CD4-positive, alpha-beta T cell (primary cell): ENCODE measurements at regions not wholly inside any gene's neighbourhood (a gene's known extent, or its start where the extent isn't known, plus 50 kb on each side); places are given as distances from the start of the nearest gene placed in this dataset.
"Not testable (repeated sequence)": the region's sequence is repeated elsewhere in the genome, so short reads cannot be mapped to it uniquely, and the experiment has no call there.

ENCODE experiments used
- ATAC-seq: fragments of 200-7000 bp; cut with Tn5 transposase; one replicate; pipeline ENCODE4 v1.10.0; 2022; ENCODE audit warnings: mild to moderate bottlenecking; ENCODE audit not compliant: poor library complexity
- CTCF ChIA-PET: fragments of 350-600 bp; sonication (Branson Sonifier 250); formaldehyde crosslinking; loops from one replicate; lab custom pipeline; 2021; ENCODE audit warnings: antibody characterized with exemption, inconsistent platforms; lab: Charles Lee
- POLR2A ChIA-PET: fragments of 350-600 bp; sonication (Branson Sonifier 250); formaldehyde crosslinking; loops from one replicate; lab custom pipeline; 2021; ENCODE audit warnings: antibody characterized with exemption, inconsistent platforms; lab: Charles Lee
- DNase-seq, 14 experiments: peaks; one replicate each; pipeline ENCODE4 v3.0.0-alpha.2; 2013 to 2020; ENCODE audit warnings: mixed read lengths in 2 of 14
- H3K27ac ChIP-seq, 2 donors: one replicate each; pipeline versions ENCODE4 v1.5.1 to v1.7.0; 2013; ENCODE audit warnings: low read length in 2 of 2, low read depth in 1 of 2, mild to moderate bottlenecking in 1 of 2
- H3K27me3 ChIP-seq, 2 experiments: 1 replicate in 1 of 2; 2 replicates in 1 of 2; pipeline versions ENCODE4 v1.6.1 to v1.7.0; 2013; ENCODE audit warnings: low read length in 2 of 2, control low read depth in 1 of 2, mild to moderate bottlenecking in 1 of 2, moderate library complexity in 1 of 2; ENCODE audit not compliant: insufficient read depth in 2 of 2, control insufficient read depth in 1 of 2
- H3K36me3 ChIP-seq: one replicate; pipeline ENCODE4 v1.6.1; 2013; ENCODE audit warnings: low read length, control low read depth; ENCODE audit not compliant: insufficient read depth
- H3K4me1 ChIP-seq: one replicate; pipeline ENCODE4 v1.6.1; 2013; ENCODE audit warnings: low read length, control low read depth; ENCODE audit not compliant: insufficient read depth
- H3K4me3 ChIP-seq: one replicate; pipeline ENCODE4 v1.5.1; 2013; ENCODE audit warnings: mild to moderate bottlenecking, low read length, moderate library complexity
- H3K9me3 ChIP-seq, 2 experiments: 1 replicate in 1 of 2; 2 replicates in 1 of 2; pipeline versions ENCODE4 v1.6.1 to v1.7.0; 2013; ENCODE audit warnings: low read length in 2 of 2, mild to moderate bottlenecking in 2 of 2, control low read depth in 1 of 2, moderate library complexity in 1 of 2; ENCODE audit not compliant: control insufficient read depth in 1 of 2, insufficient read depth in 1 of 2
- H3K27ac Mint-ChIP-seq: one replicate; pipeline ENCODE4 v1.8.0; 2020; ENCODE audit warnings: mixed read lengths
- H3K27me3 Mint-ChIP-seq: one replicate; pipeline ENCODE4 v1.8.0; 2021; ENCODE audit warnings: mixed read lengths
- H3K36me3 Mint-ChIP-seq: one replicate; pipeline ENCODE4 v1.8.0; 2021; ENCODE audit warnings: low read depth, mixed read lengths
- H3K4me1 Mint-ChIP-seq: one replicate; pipeline ENCODE4 v1.8.0; 2021; ENCODE audit warnings: low read depth, mixed read lengths
- H3K4me3 Mint-ChIP-seq: one replicate; pipeline ENCODE4 v1.8.0; 2020; ENCODE audit warnings: mild to moderate bottlenecking, mixed read lengths
- H3K9me3 Mint-ChIP-seq: one replicate; pipeline ENCODE4 v1.8.0; 2020; ENCODE audit warnings: mixed read lengths
- CTCF ChIP-seq: fragments of 200-600 bp; IDR thresholded peaks from one replicate; pipeline ENCODE4 v1.8.0; 2022; ENCODE audit warnings: antibody characterized with exemption, mild to moderate bottlenecking
- intact Hi-C, 2 experiments: fragments of 100-400 bp; cut with DNase I in 1 of 2; cut with micrococcal nuclease in 1 of 2; formaldehyde crosslinking; loops; one replicate each; pipeline versions ENCODE4 v1.15.1 to v1.9.0; 2023 to 2025; cut with DNase I, micrococcal nuclease

GRCh38 chr11:42947405-42947804, 364.4 kb upstream of the API5 start:
- TF ChIP-seq CTCF: no peak
- no peaks in the 10 kb centered on the region for H3K36me3 ChIP-seq
- CTCF ChIA-PET: no interaction called here
- peaks cover 3% of the 10 kb centered on the region for H3K9me3 Mint-ChIP-seq
- no peak overlapping the region for H3K27ac ChIP-seq
- H3K36me3 Mint-ChIP-seq: no peaks in the 10 kb centered on the region
- no peaks in the 10 kb centered on the region for H3K27me3 ChIP-seq
- no peak for DNase-seq
- POLR2A ChIA-PET: no interaction called here
- no peak overlapping the region for H3K4me3 Mint-ChIP-seq
- H3K4me1 ChIP-seq: no peaks in the 10 kb centered on the region
- no peaks in the 10 kb centered on the region for H3K4me1 Mint-ChIP-seq
- peaks cover 0 to 9% of the 10 kb centered on the region in 2 experiments for H3K9me3 ChIP-seq
- no peak for ATAC-seq
- no peak overlapping the region for H3K27ac Mint-ChIP-seq
- intact Hi-C loops: no loop called here
- no peak overlapping the region for H3K4me3 ChIP-seq
- H3K27me3 Mint-ChIP-seq: no peaks in the 10 kb centered on the region

- intact Hi-C loops, H3K4me1 ChIP-seq, H3K27ac Mint-ChIP-seq, H3K4me1 Mint-ChIP-seq, H3K9me3 ChIP-seq, DNase-seq, H3K27me3 ChIP-seq, H3K4me3 Mint-ChIP-seq, H3K27me3 Mint-ChIP-seq, CTCF ChIA-PET, H3K36me3 ChIP-seq, H3K27ac ChIP-seq, H3K9me3 Mint-ChIP-seq, ATAC-seq, POLR2A ChIA-PET, H3K36me3 Mint-ChIP-seq, H3K4me3 ChIP-seq: not testable (repeated sequence)
These were observed 361.9 kb upstream of the API5 start for GRCh38 chr11:42949738-42950376.

GRCh38 chr11:42951266-42951665, 360.5 kb upstream of the API5 start:
- Mint-ChIP-seq H3K9me3 (peaks cover 7% of the 10 kb centered on the region), H3K36me3 (no peaks in the 10 kb centered on the region), H3K27me3 (no peaks in the 10 kb centered on the region), H3K4me3 (no peak overlapping the region), H3K27ac (no peak overlapping the region), H3K4me1 (no peaks in the 10 kb centered on the region)
- CTCF ChIA-PET: no interaction called here
- Histone ChIP-seq H3K9me3 (peaks cover 0 to 14% of the 10 kb centered on the region in 2 experiments), H3K27me3 (no peaks in the 10 kb centered on the region), H3K27ac (no peak overlapping the region), H3K4me3 (no peak overlapping the region), H3K36me3 (no peaks in the 10 kb centered on the region), H3K4me1 (no peaks in the 10 kb centered on the region)
- POLR2A ChIA-PET: no interaction called here
- intact Hi-C loops: no loop called here
- DNase-seq (no peak), ATAC-seq (no peak)
- TF ChIP-seq CTCF: no peak

- Histone ChIP-seq H3K36me3 (no peaks in the 10 kb centered on the region), H3K9me3 (peaks cover 0 to 10% of the 10 kb centered on the region in 2 experiments), H3K4me1 (no peaks in the 10 kb centered on the region), H3K27ac (no peak overlapping the region), H3K4me3 (no peak overlapping the region), H3K27me3 (no peaks in the 10 kb centered on the region)
- DNase-seq (no peak), ATAC-seq (no peak)
- Mint-ChIP-seq H3K9me3 (peaks cover 3% of the 10 kb centered on the region), H3K27ac (no peak overlapping the region), H3K4me1 (no peaks in the 10 kb centered on the region), H3K4me3 (no peak overlapping the region), H3K36me3 (no peaks in the 10 kb centered on the region), H3K27me3 (no peaks in the 10 kb centered on the region)
- ChIA-PET POLR2A (no interaction called here), CTCF (no interaction called here)
- TF ChIP-seq CTCF: no peak
- intact Hi-C loops: no loop called here
These were observed 354.0 kb upstream of the API5 start for GRCh38 chr11:42957831-42958230.
